Jurkat, Clone E6-1 (cell line): ENCODE measurements at regions not wholly inside any gene's neighbourhood (a gene's known extent, or its start where the extent isn't known, plus 50 kb on each side); places are given as distances from the start of the nearest gene placed in this dataset.
A peak's percentile ranks its signal among the peaks of the same experiment; 100 is the strongest.

Experiments
- DNase-seq: peaks from one replicate; pipeline ENCODE4 v3.0.0-alpha.2; 2011; ENCODE audit warnings: low read depth, low spot score
- H3K4me3 ChIP-seq: 2 replicates; pipeline ENCODE4 v1.5.1; 2011; ENCODE audit warnings: mild to moderate bottlenecking, low read length, control low read depth, moderate library complexity

DNA sequence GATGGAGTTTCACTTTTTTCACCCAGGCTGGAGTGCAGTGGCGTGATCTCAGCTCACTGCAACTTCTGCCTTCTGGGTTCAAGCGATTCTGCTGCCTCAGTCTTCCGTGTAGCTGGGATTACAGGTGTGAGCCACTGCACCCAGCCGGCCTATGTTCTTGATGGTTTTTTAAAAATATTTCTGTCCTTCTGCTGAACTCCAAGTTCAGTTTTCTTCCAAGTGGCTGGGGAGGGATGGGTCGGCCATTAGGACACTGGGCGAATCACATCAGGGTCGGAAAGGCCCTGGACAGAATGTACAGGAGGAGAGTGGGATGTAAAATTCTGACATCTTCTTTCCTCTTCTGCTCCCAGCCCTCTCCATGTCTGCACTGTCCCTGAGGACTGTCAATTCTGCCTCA lies 289.6 kb downstream of the PTPRU start:
- DNase-seq, result no peak
- no peak overlapping the region for H3K4me3 ChIP-seq

- DNase-seq, result no peak
- no peak overlapping the region for H3K4me3 ChIP-seq
Observed at GRCh38 chr1:29524285-29525065, 288.2 kb downstream of the PTPRU start.

GRCh38 chr1:29523576-29523975 lies 287.3 kb downstream of the PTPRU start:
- DNase-seq, result no peak
- H3K4me3 ChIP-seq, result no peak overlapping the region

GRCh38 chr1:29523136-29523535 lies 286.8 kb downstream of the PTPRU start:
- no peak for DNase-seq
- H3K4me3 ChIP-seq, result no peak overlapping the region

DNA sequence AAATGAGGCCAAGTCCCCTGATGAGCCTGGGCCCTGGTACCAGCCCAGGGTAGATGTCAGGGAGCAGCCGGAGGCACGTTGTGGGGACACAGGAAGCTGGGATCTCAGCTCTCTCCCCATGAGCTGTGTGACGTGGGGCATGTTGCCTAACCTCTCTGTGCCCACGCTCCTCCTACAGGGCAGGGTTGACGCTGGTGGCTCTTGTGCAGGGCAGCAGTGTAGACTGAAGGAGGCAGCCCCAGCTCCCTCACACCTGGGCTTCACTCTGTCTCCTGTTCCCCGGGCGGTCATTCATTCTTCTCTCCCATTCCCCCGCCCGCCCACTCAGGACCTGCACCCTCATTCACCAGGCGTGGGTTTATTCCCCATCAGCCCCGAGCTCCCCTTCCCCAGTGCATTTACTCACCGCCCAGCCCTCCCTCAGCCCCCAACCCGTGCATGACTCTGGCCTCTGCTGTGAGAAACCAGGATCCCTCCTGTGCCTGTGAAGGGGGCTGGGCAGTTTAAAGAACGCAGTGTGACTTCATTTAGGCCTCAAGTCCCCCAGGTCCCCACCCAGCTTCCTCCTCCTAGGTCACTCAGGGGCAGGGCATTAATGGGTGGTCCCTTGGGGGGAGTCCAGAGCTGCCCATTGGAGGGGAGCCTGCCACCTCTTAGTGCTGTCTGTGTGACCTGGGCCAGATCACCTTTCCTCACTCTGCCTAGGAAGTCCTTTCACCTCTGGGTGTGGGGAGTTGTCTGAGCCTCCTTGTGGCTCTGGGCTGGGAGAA lies 285.7 kb downstream of the PTPRU start:
- no peak for DNase-seq
- H3K4me3 ChIP-seq, result no peak overlapping the region

DNA sequence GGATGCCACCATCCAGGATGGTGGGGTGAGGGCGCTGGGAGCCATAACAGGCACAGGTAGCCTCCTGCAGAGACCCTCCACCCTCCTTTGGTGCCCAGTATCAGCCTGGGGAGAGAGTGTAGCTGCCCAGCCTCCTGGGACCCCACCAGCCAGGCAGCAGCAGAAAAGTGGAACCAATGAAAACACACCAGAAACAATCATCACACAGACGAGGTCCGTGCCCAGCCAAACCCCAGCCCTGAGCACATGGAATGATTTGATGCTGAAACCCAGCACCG lies 285.1 kb downstream of the PTPRU start:
- DNase-seq, result no peak
- H3K4me3 ChIP-seq, result no peak overlapping the region

GRCh38 chr1:29520571-29521437 lies 284.5 kb downstream of the PTPRU start:
- DNase-seq, result no peak
- no peak overlapping the region for H3K4me3 ChIP-seq

GRCh38 chr1:29519788-29520110 lies 283.4 kb downstream of the PTPRU start:
- DNase-seq, result no peak
- H3K4me3 ChIP-seq, result no peak overlapping the region

DNA sequence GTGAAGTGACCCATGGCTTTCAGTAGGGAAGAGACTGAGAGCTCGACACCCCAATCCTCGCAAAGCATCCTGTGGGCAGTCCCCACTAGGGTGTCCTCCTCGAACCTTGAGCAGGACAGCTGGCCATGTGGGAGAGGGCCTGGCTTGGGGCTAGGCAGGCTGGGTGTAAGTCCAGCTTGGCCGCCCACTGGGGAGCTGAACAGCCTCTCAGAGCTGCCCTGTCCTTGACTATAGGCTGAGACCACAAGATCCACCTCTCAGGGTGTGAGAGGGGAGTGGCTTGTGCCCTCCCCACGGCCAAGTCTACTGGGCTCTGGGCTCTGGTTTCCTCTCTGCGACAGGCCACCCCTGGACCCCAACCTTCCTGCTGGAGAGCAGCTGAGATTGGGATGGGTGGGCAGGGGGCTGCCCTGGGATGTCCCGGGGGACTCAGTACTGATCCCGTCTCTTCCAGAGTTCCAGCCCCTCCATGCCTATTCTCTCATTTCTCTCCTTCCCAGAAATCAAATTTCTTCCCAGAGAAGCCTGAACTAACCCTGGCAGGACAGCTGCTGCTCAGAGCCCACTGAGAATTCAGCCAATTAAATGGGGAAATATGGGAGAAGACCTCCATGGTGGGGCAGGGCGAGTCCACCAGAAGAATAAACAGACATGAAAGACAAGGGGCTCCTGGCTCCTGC lies 282.9 kb downstream of the PTPRU start:
- no peak overlapping the region for H3K4me3 ChIP-seq
- no peak for DNase-seq

DNA sequence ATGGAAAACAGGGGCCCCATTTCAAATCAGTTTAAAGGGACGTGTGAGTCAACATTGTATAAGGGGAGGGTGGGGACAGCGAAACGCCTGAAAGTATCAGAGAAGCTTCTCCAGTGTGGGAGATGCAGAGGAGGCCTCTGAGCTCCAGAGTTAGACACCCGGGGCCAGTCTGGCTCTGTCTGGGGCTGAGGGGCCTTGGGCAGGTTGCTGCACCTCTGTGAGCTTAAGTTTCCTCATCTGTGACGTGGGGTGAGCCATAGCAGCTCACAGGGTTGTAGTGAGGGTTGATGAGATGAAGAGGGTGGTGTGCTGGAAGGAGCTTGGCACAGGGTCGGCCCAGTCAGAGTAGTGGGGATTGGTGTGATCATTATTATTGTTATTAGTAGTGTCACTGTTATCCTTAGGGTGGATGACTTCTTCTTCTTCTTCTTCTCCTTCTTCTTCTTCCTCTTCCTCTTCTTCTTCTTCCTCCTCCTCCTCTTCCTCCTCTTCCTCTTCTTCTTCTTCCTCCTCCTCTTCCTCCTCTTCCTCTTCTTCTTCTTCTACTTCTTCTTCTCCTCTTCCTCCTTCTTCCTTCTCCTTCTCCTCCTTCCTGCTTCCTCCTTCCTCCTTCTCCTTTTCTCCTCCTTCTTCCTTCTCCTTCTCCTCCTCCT lies 282.0 kb downstream of the PTPRU start:
- DNase-seq, result no peak
- H3K4me3 ChIP-seq, result no peak overlapping the region

DNA sequence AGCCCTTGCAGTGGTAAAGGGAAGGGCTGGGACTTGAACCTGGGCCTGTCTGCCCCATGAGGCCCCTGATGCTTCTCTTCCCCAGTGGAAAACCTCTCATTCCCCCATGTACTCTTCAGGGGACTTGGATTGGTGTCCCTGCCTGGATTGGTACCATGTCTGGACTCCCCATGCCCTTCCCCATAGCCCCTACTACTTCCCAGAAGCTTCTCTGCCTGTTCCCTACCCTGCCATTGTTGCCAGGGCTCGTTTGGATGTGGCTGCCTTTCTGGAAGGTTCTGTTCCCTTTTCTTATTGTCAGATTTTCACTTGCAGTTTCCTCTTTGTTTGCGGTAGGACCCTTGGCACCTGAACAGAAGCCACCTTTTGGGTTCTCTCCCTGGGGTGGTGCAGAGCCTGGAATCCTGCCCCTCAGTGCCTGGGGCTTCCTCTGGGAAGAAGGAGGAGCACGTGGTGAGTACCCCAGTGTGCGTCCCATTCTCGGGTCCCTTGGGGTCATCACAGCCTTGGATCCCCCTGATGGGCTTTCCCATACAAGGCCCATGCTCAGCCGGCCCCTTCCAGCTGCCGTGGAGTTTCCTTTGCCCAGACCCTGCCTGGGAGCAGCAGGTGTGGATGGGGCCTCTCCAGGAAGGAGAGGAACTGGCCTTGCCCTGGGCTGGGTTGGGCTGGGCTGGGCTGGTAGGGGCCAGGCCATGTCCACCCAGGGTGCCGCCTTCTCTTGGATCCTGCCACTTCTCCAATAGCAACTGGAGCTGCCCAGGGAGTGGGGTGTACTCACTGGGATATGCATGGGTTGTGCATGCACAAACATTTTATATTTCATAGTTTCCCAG lies 281.1 kb downstream of the PTPRU start:
- no peak for DNase-seq
- no peak overlapping the region for H3K4me3 ChIP-seq

DNA sequence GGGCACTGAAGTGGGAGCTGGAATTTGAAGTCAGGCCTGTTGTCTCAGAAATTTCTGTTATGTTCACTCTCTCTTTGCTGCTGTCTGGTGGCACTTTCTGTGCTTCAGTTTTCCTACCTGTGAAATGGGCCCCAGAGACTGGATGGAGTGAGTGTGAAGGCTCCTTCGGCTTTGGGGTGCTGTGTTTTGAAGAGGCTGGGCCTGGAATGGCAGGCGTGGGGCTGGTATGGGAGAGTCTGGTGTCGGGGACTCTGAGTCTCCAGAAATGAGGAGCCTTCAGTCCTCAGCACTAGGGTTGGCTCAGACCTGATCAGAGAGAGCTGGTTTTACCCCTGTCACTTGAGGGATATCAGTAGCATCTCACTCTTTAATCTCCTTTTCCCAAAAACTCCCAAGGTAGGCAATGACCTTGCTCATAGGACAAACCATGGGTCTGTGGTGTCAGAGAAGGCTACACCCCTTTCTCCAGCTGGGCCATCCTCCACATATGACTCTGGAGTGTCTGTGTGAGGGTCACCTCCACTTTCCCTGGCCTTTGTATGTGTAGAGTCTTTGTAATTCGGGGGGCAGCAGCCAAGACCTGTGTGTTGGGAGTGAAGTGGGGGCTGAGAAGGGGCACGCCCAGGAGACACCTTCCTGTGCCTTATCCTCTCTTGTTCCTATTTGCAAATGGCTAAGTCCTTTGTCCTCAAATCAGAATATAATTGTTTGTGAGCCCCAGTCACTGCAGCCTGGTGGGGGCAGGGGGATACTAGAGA lies 279.9 kb downstream of the PTPRU start:
- DNase-seq, result no peak
- no peak overlapping the region for H3K4me3 ChIP-seq

GRCh38 chr1:29515170-29515955 lies 279.0 kb downstream of the PTPRU start:
- H3K4me3 ChIP-seq, result no peak overlapping the region
- no peak for DNase-seq

GRCh38 chr1:29514361-29515169 lies 278.2 kb downstream of the PTPRU start:
- no peak for DNase-seq
- no peak overlapping the region for H3K4me3 ChIP-seq

- DNase-seq, result peak; percentile 47
- H3K4me3 ChIP-seq, result no peak overlapping the region
Observed at GRCh38 chr1:29513357-29513756, 277.0 kb downstream of the PTPRU start.

GRCh38 chr1:29511436-29511835 lies 275.1 kb downstream of the PTPRU start:
- no peak overlapping the region for H3K4me3 ChIP-seq
- DNase-seq, result no peak
